ENCODE measurements at regions not wholly inside any gene's neighbourhood (a gene's known extent, or its start where the extent isn't known, plus 50 kb on each side); places are given as distances from the start of the nearest gene placed in this dataset.

DNA sequence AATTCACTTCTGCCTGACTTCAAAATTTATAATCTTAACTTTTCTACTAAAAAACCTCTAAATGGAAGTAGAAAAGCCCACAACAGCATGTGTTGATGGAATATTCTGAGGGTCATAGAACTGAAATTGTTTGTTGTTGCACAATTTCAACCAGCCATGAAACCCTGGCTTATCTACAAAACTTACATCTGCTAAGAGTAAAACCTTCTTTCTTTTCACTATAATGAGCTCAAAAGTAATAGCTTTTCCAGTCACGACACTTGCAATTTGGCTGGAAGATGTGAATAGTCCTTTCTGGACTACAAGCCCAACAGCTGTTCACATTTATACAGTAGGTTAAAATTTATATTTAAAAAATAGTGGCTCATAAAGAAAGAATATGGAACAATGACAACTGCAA, 250.0 kb downstream of the GPAT3 start:
- H3K9me3 ChIP-seq (ENCODE audit: control insufficient read depth, low read depth, low read length) = no peaks in the 10 kb centered on the region
- H3K4me1 ChIP-seq (ENCODE audit: insufficient read depth, low read length) = no peaks in the 10 kb centered on the region; the same call in 1 of the 2 replicates
- H4K20me1 ChIP-seq (ENCODE audit: control insufficient read depth, insufficient read depth, insufficient read length) = no peaks in the 10 kb centered on the region
- H3K27me3 ChIP-seq (ENCODE audit: insufficient read depth, low read length) = no peaks in the 10 kb centered on the region
- no peak overlapping the region for H3K56ac ChIP-seq (ENCODE audit: insufficient read length, low read depth, low read length)
- H3K27ac Mint-ChIP-seq = no peak overlapping the region
- TF ChIP-seq CTCF (conservative IDR thresholded peaks at IDR 0.05) = no peak
- H3K23ac ChIP-seq (ENCODE audit: insufficient read length, low read depth, low read length) = no peak overlapping the region
- no peak overlapping the region for H2AFZ ChIP-seq (ENCODE audit: low read length)
- WGBS (ENCODE audit: extremely low coverage, insufficient read length, low lambda C conversion rate) = no CpG with 5 or more reads among the region's 1 CpG
- H3K79me1 ChIP-seq (ENCODE audit: insufficient read depth, low read depth, low read length, poor library complexity, severe bottlenecking) = no peaks in the 10 kb centered on the region
- H4K8ac ChIP-seq (replicated peaks; ENCODE audit: insufficient read length, low read depth, low read length) = no peak overlapping the region
- H3K4me2 ChIP-seq (ENCODE audit: insufficient read depth, insufficient read length, low read length) = no peak overlapping the region
- H3K4ac ChIP-seq (ENCODE audit: low read depth, low read length) = no peak overlapping the region
- no peak overlapping the region for H4K5ac ChIP-seq (ENCODE audit: insufficient read length, low read depth, low read length)
- H3K9ac ChIP-seq (ENCODE audit: extremely low read depth, insufficient read length, low read length) = no peak overlapping the region
- no peak overlapping the region for H2BK5ac ChIP-seq (ENCODE audit: insufficient read length, low read length)
- H2BK15ac ChIP-seq (ENCODE audit: low read depth, low read length) = no peak overlapping the region
- no peak overlapping the region for H3K4me3 Mint-ChIP-seq
- H2BK120ac ChIP-seq (ENCODE audit: low read depth, low read length, poor library complexity, severe bottlenecking) = no peak overlapping the region
- H2AK5ac ChIP-seq (ENCODE audit: insufficient read length, low read length) = no peak overlapping the region
- H2BK12ac ChIP-seq (ENCODE audit: insufficient read length, low read depth, low read length) = no peak overlapping the region
- H3K4me1 Mint-ChIP-seq = peaks cover 8 to 15% of the 10 kb centered on the region in 2 experiments
- H3K23me2 ChIP-seq (ENCODE audit: insufficient read length, low read depth, low read length, poor library complexity, severe bottlenecking) = no peaks in the 10 kb centered on the region
- no peaks in the 10 kb centered on the region for H3K9me3 Mint-ChIP-seq
- no peak overlapping the region for H4K91ac ChIP-seq (ENCODE audit: insufficient read length, low read depth, low read length)
- no peak overlapping the region for H3T11ph ChIP-seq (ENCODE audit: low read length)
- no peak overlapping the region for H3K14ac ChIP-seq (ENCODE audit: insufficient read depth, low read length)
- no peak overlapping the region for H3K18ac ChIP-seq (ENCODE audit: insufficient read length, low read depth, low read length)
- H3K27me3 Mint-ChIP-seq (ENCODE audit: low read depth) = peaks cover 9% of the 10 kb centered on the region; the same call in 1 of the 2 replicates
- H3K79me2 ChIP-seq (ENCODE audit: insufficient read depth, low read length) = no peaks in the 10 kb centered on the region
- no peak overlapping the region for H2BK20ac ChIP-seq (ENCODE audit: low read depth, low read length, poor library complexity, severe bottlenecking)
- no peak overlapping the region for H3K27ac ChIP-seq (ENCODE audit: insufficient read length, low read depth, low read length)
- H3K36me3 Mint-ChIP-seq (ENCODE audit: insufficient read depth in 1 of 3, low read depth in 3 of 3) = no peaks in the 10 kb centered on the region
- no peak for DNase-seq
